DOHH2 (cell line): ENCODE measurements at regions not wholly inside any gene's neighbourhood (a gene's known extent, or its start where the extent isn't known, plus 50 kb on each side); places are given as distances from the start of the nearest gene placed in this dataset.

ENCODE experiments used
- H3F3A ChIP-seq: fragments of 200-600 bp; sonication (generic), shearing (Covaris generic); 2 replicates; pipeline ENCODE4 v1.6.0; 2016; ENCODE audit warnings: antibody characterized with exemption, mild to moderate bottlenecking; ENCODE audit not compliant: control insufficient read depth, insufficient read depth
- H3K27ac ChIP-seq: fragments of 200-600 bp; sonication (generic); 2 replicates; pipeline ENCODE4 v1.5.1; 2014; ENCODE audit warnings: low read depth, mild to moderate bottlenecking, low read length, moderate library complexity
- H3K27me3 ChIP-seq: fragments of 200-600 bp; sonication (generic); 2 replicates; pipeline ENCODE4 v1.6.1; 2014; ENCODE audit warnings: mild to moderate bottlenecking, low read length, mixed read lengths; ENCODE audit not compliant: control insufficient read depth
- H3K36me3 ChIP-seq: fragments of 200-600 bp; sonication (generic); 2 replicates; pipeline ENCODE4 v1.6.1; 2014; ENCODE audit warnings: mild to moderate bottlenecking, low read length, moderate library complexity, mixed read lengths; ENCODE audit not compliant: control insufficient read depth
- H3K4me1 ChIP-seq: fragments of 200-600 bp; sonication (generic); 2 replicates; pipeline ENCODE4 v1.6.1; 2014; ENCODE audit warnings: mild to moderate bottlenecking, low read length, mixed read lengths; ENCODE audit not compliant: control insufficient read depth
- H3K4me2 ChIP-seq: fragments of 200-600 bp; sonication (generic); 2 replicates; pipeline ENCODE4 v1.6.0; 2014; ENCODE audit warnings: mild to moderate bottlenecking, low read length, moderate library complexity
- H3K4me3 ChIP-seq: fragments of 200-600 bp; sonication (generic); 2 replicates; pipeline ENCODE4 v1.5.1; 2014; ENCODE audit warnings: mild to moderate bottlenecking, low read length, mixed read lengths
- H3K79me2 ChIP-seq: fragments of 200-600 bp; sonication (generic); 2 replicates; pipeline ENCODE4 v1.6.1; 2014; ENCODE audit warnings: mild to moderate bottlenecking, low read length, mixed read lengths; ENCODE audit not compliant: control insufficient read depth
- H3K9me2 ChIP-seq: fragments of 200-600 bp; sonication (generic); replicated peaks from 2 replicates; pipeline ENCODE4 v1.6.1; 2014; ENCODE audit warnings: mild to moderate bottlenecking, low read length, mixed read lengths; ENCODE audit not compliant: control insufficient read depth
- H3K9me3 ChIP-seq: fragments of 200-600 bp; sonication (generic); 2 replicates; pipeline ENCODE4 v1.6.1; 2014; ENCODE audit warnings: antibody characterized with exemption, low read length, mixed read lengths; ENCODE audit not compliant: control insufficient read depth, insufficient read depth
- H4K20me1 ChIP-seq: fragments of 200-600 bp; sonication (generic); 2 replicates; pipeline ENCODE4 v1.6.0; 2014; ENCODE audit warnings: low read depth, mild to moderate bottlenecking, antibody characterized with exemption, low read length, moderate library complexity; ENCODE audit not compliant: control insufficient read depth, insufficient read depth
- EZH2phosphoT487 ChIP-seq: fragments of 200-600 bp; sonication (generic); IDR thresholded peaks from 2 replicates; pipeline ENCODE4 v1.6.1; 2017; ENCODE audit warnings: borderline replicate concordance, mild to moderate bottlenecking, antibody characterized with exemption, low read length, moderate library complexity, mixed read lengths
- TF ChIP-seq, protein P1 (sequence below): fragments of 200-600 bp; sonication (generic); IDR thresholded peaks from one replicate; pipeline ENCODE4 v1.5.1; 2014; ENCODE audit warnings: antibody characterized with exemption, mild to moderate bottlenecking, low read depth, low read length; ENCODE audit not compliant: poor library complexity, severe bottlenecking

GRCh38 chr12:75756111-75756510 is 244.7 kb upstream of the KRR1 start:
- H3K9me3 ChIP-seq, result no peaks in the 10 kb centered on the region
- no peak overlapping the region for H3K27ac ChIP-seq

DNA sequence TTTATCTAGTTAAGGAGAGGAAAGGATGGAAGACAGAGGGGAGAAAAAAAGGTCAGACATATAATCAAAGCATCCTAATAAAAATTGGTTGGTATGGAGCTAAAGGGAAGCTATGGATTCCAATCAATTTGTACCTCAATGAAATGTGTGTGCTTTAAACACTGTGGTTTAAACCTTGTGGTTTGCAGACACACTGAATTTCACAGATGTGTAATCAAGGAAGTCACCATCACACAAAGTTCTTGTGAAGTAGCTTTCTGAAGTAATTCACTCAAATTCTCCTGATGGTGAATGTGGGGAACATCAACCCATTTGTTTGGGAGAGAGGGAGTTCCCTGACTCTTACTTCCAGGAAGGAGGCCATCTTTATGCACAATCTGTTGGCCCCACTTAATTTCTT is 243.3 kb upstream of the KRR1 start:
- H3K9me2 ChIP-seq, result no peaks in the 10 kb centered on the region
- H3K79me2 ChIP-seq, result no peaks in the 10 kb centered on the region
- no peaks in the 10 kb centered on the region for H3F3A ChIP-seq
- H3K4me2 ChIP-seq, result no peak overlapping the region
- no peaks in the 10 kb centered on the region for H4K20me1 ChIP-seq
- H3K36me3 ChIP-seq, result no peaks in the 10 kb centered on the region
- H3K27ac ChIP-seq, result no peak overlapping the region
- no peaks in the 10 kb centered on the region for H3K4me1 ChIP-seq
- TF ChIP-seq EZH2phosphoT487, result no peak
- TF ChIP-seq, protein P1, sequence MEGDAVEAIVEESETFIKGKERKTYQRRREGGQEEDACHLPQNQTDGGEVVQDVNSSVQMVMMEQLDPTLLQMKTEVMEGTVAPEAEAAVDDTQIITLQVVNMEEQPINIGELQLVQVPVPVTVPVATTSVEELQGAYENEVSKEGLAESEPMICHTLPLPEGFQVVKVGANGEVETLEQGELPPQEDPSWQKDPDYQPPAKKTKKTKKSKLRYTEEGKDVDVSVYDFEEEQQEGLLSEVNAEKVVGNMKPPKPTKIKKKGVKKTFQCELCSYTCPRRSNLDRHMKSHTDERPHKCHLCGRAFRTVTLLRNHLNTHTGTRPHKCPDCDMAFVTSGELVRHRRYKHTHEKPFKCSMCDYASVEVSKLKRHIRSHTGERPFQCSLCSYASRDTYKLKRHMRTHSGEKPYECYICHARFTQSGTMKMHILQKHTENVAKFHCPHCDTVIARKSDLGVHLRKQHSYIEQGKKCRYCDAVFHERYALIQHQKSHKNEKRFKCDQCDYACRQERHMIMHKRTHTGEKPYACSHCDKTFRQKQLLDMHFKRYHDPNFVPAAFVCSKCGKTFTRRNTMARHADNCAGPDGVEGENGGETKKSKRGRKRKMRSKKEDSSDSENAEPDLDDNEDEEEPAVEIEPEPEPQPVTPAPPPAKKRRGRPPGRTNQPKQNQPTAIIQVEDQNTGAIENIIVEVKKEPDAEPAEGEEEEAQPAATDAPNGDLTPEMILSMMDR, result no peak
- H3K27me3 ChIP-seq, result no peaks in the 10 kb centered on the region
- no peaks in the 10 kb centered on the region for H3K9me3 ChIP-seq
- no peak overlapping the region for H3K4me3 ChIP-seq

More at GRCh38 chr12:75756111-75756510, 244.7 kb upstream of the KRR1 start:
- H3F3A ChIP-seq, result no peaks in the 10 kb centered on the region
- H3K79me2 ChIP-seq, result no peaks in the 10 kb centered on the region
- no peaks in the 10 kb centered on the region for H4K20me1 ChIP-seq
- H3K27me3 ChIP-seq, result no peaks in the 10 kb centered on the region
- H3K4me1 ChIP-seq, result no peaks in the 10 kb centered on the region
- H3K4me3 ChIP-seq, result no peak overlapping the region
- no peaks in the 10 kb centered on the region for H3K36me3 ChIP-seq
- no peaks in the 10 kb centered on the region for H3K9me2 ChIP-seq
- no peak overlapping the region for H3K4me2 ChIP-seq
- no peak for TF ChIP-seq EZH2phosphoT487
- TF ChIP-seq, protein P1, result no peak

GRCh38 chr12:75754141-75754540 is 242.7 kb upstream of the KRR1 start:
- Histone ChIP-seq H3K9me3 (no peaks in the 10 kb centered on the region), H3K27me3 (no peaks in the 10 kb centered on the region), H3K36me3 (no peaks in the 10 kb centered on the region), H3K4me1 (no peaks in the 10 kb centered on the region), H3K9me2 (no peaks in the 10 kb centered on the region), H3K79me2 (no peaks in the 10 kb centered on the region), H3K4me2 (no peak overlapping the region), H3F3A (no peaks in the 10 kb centered on the region), H4K20me1 (no peaks in the 10 kb centered on the region), H3K27ac (no peak overlapping the region), H3K4me3 (no peak overlapping the region)
- TF ChIP-seq, protein P1, result no peak
- no peak for TF ChIP-seq EZH2phosphoT487
